Lung (tissue), 11 donors: ENCODE measurements at regions not wholly inside any gene's neighbourhood (a gene's known extent, or its start where the extent isn't known, plus 50 kb on each side); places are given as distances from the start of the nearest gene placed in this dataset.

ENCODE experiments used
- ATAC-seq: fragments of 200-7000 bp; cut with Tn5 transposase; one replicate; pipeline ENCODE4 v1.9.1; 2020; ENCODE audit warnings: moderate number of reproducible peaks; ENCODE audit not compliant: insufficient read depth, low FRiP score
- DNase-seq, 3 donors: peaks; one replicate each; pipeline ENCODE4 v3.0.0-alpha.2; 2013 to 2017
- H3K27ac ChIP-seq, 2 donors: one replicate each; pipeline ENCODE4 v1.5.1; 2013; ENCODE audit warnings: mild to moderate bottlenecking in 2 of 2, moderate library complexity in 2 of 2, control low read depth in 1 of 2, inconsistent platforms in 1 of 2, low read depth in 1 of 2, low read length in 1 of 2
- H3K27me3 ChIP-seq, 3 donors: one replicate each; pipeline ENCODE4 v1.5.1; 2013; ENCODE audit warnings: low read length in 2 of 3; ENCODE audit not compliant: control insufficient read depth in 3 of 3, insufficient read depth in 3 of 3
- H3K36me3 ChIP-seq, 4 donors: one replicate each; pipeline ENCODE4 v1.5.1; 2013; ENCODE audit warnings: low read length in 4 of 4, mild to moderate bottlenecking in 1 of 4, moderate library complexity in 1 of 4; ENCODE audit not compliant: control insufficient read depth in 4 of 4, insufficient read depth in 4 of 4
- H3K4me1 ChIP-seq, 5 donors: one replicate each; pipeline ENCODE4 v1.5.1; 2013; ENCODE audit warnings: low read length in 5 of 5, mild to moderate bottlenecking in 2 of 5, moderate library complexity in 1 of 5; ENCODE audit not compliant: control insufficient read depth in 5 of 5, insufficient read depth in 5 of 5
- H3K4me3 ChIP-seq: one replicate; pipeline ENCODE4 v1.5.1; 2013; ENCODE audit warnings: mild to moderate bottlenecking, control low read depth, moderate library complexity
- H3K9ac ChIP-seq, 2 donors: one replicate each; pipeline ENCODE4 v1.5.1; 2013; ENCODE audit warnings: low read length in 2 of 2, control low read depth in 1 of 2; ENCODE audit not compliant: insufficient read depth in 1 of 2
- H3K9me3 ChIP-seq, 4 donors: one replicate each; pipeline ENCODE4 v1.5.1; 2013; ENCODE audit warnings: low read length in 3 of 4, mild to moderate bottlenecking in 1 of 4, moderate library complexity in 1 of 4; ENCODE audit not compliant: control insufficient read depth in 4 of 4, insufficient read depth in 3 of 4
- CTCF ChIP-seq: IDR thresholded peaks from 2 replicates; pipeline ENCODE4 v1.5.1; 2012; ENCODE audit warnings: mild to moderate bottlenecking; ENCODE audit errors: control extremely low read depth, extremely low read depth
- WGBS, 2 donors: extraction: QIAGEN DNeasy Blood & Tissue Kit; methylation state at CpG; one replicate each; pipeline ENCODE4 v1.1.7; 2013; 5-methylcytosine and 5-hydroxymethylcytosine counted together
- donor health status: control.
- donor health status: control.
- donor health status: Bipolar disorder and iron deficiency.
- donor health status: healthy.
- donor health status: DM: yes; HTN: yes; CAD: no.

- DNase-seq (peak in 1 of 3 donors; percentile 34), ATAC-seq (no peak)
- no peaks in the 10 kb centered on the region for H3K36me3 ChIP-seq
- WGBS, 2 donors = 49 to 64% methylated on average over 2 of the region's 2 CpGs
- no peak overlapping the region for H3K9ac ChIP-seq
- no peak overlapping the region for H3K27ac ChIP-seq
- no peak overlapping the region for H3K4me3 ChIP-seq
- no peaks in the 10 kb centered on the region for H3K27me3 ChIP-seq
- H3K9me3 ChIP-seq = no peaks in the 10 kb centered on the region
- H3K4me1 ChIP-seq = peaks cover 0 to 4% (median 0%) of the 10 kb centered on the region in 5 donors
- TF ChIP-seq CTCF = no peak
Observed at GRCh38 chr3:25009665-25010064, 418.4 kb upstream of the RARB start.

- H3K27ac ChIP-seq = no peak overlapping the region
- DNase-seq (no peak), ATAC-seq (no peak)
- H3K27me3 ChIP-seq = no peaks in the 10 kb centered on the region
- no peaks in the 10 kb centered on the region for H3K36me3 ChIP-seq
- no peaks in the 10 kb centered on the region for H3K9me3 ChIP-seq
- no peak overlapping the region for H3K4me3 ChIP-seq
- no peak overlapping the region for H3K9ac ChIP-seq
- H3K4me1 ChIP-seq = no peaks in the 10 kb centered on the region
- TF ChIP-seq CTCF = no peak
Observed at GRCh38 chr3:25015599-25015998, 412.5 kb upstream of the RARB start.

- Histone ChIP-seq H3K4me3 (no peak overlapping the region), H3K27ac (no peak overlapping the region), H3K36me3 (no peaks in the 10 kb centered on the region), H3K9ac (no peak overlapping the region), H3K9me3 (no peaks in the 10 kb centered on the region), H3K4me1 (no peaks in the 10 kb centered on the region), H3K27me3 (no peaks in the 10 kb centered on the region)
- ATAC-seq = no peak
- DNase-seq = no peak
- TF ChIP-seq CTCF = no peak
Observed at GRCh38 chr3:25018909-25019308, 409.2 kb upstream of the RARB start.

- DNase-seq (no peak), ATAC-seq (no peak)
- WGBS, 2 donors = 81 to 85% methylated on average over 2 of the region's 2 CpGs
- Histone ChIP-seq H3K4me3 (no peak overlapping the region), H3K36me3 (no peaks in the 10 kb centered on the region), H3K4me1 (no peaks in the 10 kb centered on the region), H3K27ac (no peak overlapping the region), H3K9me3 (no peaks in the 10 kb centered on the region), H3K9ac (no peak overlapping the region), H3K27me3 (no peaks in the 10 kb centered on the region)
- TF ChIP-seq CTCF = no peak
Observed at GRCh38 chr3:25019506-25019905, 408.6 kb upstream of the RARB start.
